Limb (tissue), 2 donors: ENCODE measurements at regions not wholly inside any gene's neighbourhood (a gene's known extent, or its start where the extent isn't known, plus 50 kb on each side); places are given as distances from the start of the nearest gene placed in this dataset.

Experiments used
- DNase-seq, 2 donors: peaks; one replicate each; pipeline ENCODE4 v3.0.0-alpha.2; 2016; ENCODE audit errors: extremely low spot score in 2 of 2

- no peak for DNase-seq
Measured at GRCh38 chr15:38647683-38648082, 83.1 kb upstream of the RASGRP1 start.

GRCh38 chr15:38648121-38648843, 83.7 kb upstream of the RASGRP1 start:
- no peak for DNase-seq

- no peak for DNase-seq
Measured at GRCh38 chr15:38650384-38650783, 85.8 kb upstream of the RASGRP1 start.

- DNase-seq: no peak
Measured at GRCh38 chr15:38650936-38651327, 86.3 kb upstream of the RASGRP1 start.

GRCh38 chr15:38651328-38652038, 86.9 kb upstream of the RASGRP1 start:
- no peak for DNase-seq

GRCh38 chr15:38652183-38652794, 87.7 kb upstream of the RASGRP1 start:
- no peak for DNase-seq

- DNase-seq: no peak
Measured at GRCh38 chr15:38652998-38653397, 88.4 kb upstream of the RASGRP1 start.

GRCh38 chr15:38658431-38658830, 93.8 kb upstream of the RASGRP1 start:
- no peak for DNase-seq

GRCh38 chr15:38660738-38661137, 96.1 kb upstream of the RASGRP1 start:
- DNase-seq: no peak

GRCh38 chr15:38662033-38662802, 97.6 kb upstream of the RASGRP1 start:
- no peak for DNase-seq

GRCh38 chr15:38662805-38663204, 98.2 kb upstream of the RASGRP1 start:
- no peak for DNase-seq

- no peak for DNase-seq
Measured at GRCh38 chr15:38665586-38666305, 101.1 kb upstream of the RASGRP1 start.

- no peak for DNase-seq
Measured at GRCh38 chr15:38666865-38667510, 102.4 kb upstream of the RASGRP1 start.

- no peak for DNase-seq
Measured at GRCh38 chr15:38667890-38668850, 103.6 kb upstream of the RASGRP1 start.

GRCh38 chr15:38668898-38669391, 104.3 kb upstream of the RASGRP1 start:
- no peak for DNase-seq

GRCh38 chr15:38670128-38671005, 105.8 kb upstream of the RASGRP1 start:
- no peak for DNase-seq

- DNase-seq: no peak
Measured at GRCh38 chr15:38671006-38671387, 106.4 kb upstream of the RASGRP1 start.

- DNase-seq: no peak
Measured at GRCh38 chr15:38671675-38672254, 107.2 kb upstream of the RASGRP1 start.
